ENCODE measurements at regions not wholly inside any gene's neighbourhood (a gene's known extent, or its start where the extent isn't known, plus 50 kb on each side); places are given as distances from the start of the nearest gene placed in this dataset.

GRCh38 chr9:30774326-30774725, 1610.1 kb upstream of the ACO1 start:
- TF ChIP-seq CTCF (IDR thresholded peaks at IDR 0.05) (no peak), POLR2A (IDR thresholded peaks at IDR 0.05) (no peak)
